OCI-M2 (cell line): ENCODE measurements at regions not wholly inside any gene's neighbourhood (a gene's known extent, or its start where the extent isn't known, plus 50 kb on each side); places are given as distances from the start of the nearest gene placed in this dataset.
"Not testable (repeated sequence)": the region's sequence is repeated elsewhere in the genome, so short reads cannot be mapped to it uniquely, and the experiment has no call there.

Source experiments
- DNase-seq: peaks from one replicate; lab custom pipeline; 2025; ENCODE audit not compliant: unreplicated experiment; lab: John Stamatoyannopoulos, UW

GRCh38 chr4:111230265-111230664 is 607.4 kb upstream of the PITX2 start:
- no peak for DNase-seq

GRCh38 chr4:111231281-111231680 is 608.4 kb upstream of the PITX2 start:
- DNase-seq, result no peak

- DNase-seq, result no peak
Observed at GRCh38 chr4:111234939-111235338, 612.1 kb upstream of the PITX2 start.

- DNase-seq, result no peak
Observed at GRCh38 chr4:111263836-111264235, 641.0 kb upstream of the PITX2 start.

GRCh38 chr4:111266937-111267336 is 644.1 kb upstream of the PITX2 start:
- DNase-seq, result no peak

- no peak for DNase-seq
Observed at GRCh38 chr4:111267786-111268185, 644.9 kb upstream of the PITX2 start.

GRCh38 chr4:111268769-111269414 is 646.0 kb upstream of the PITX2 start:
- DNase-seq, result no peak

- DNase-seq, result no peak
Observed at GRCh38 chr4:111269439-111269838, 646.6 kb upstream of the PITX2 start.

GRCh38 chr4:111274060-111274459 is 651.2 kb upstream of the PITX2 start:
- DNase-seq, result no peak

- DNase-seq, result no peak
Observed at GRCh38 chr4:111274486-111274885, 651.6 kb upstream of the PITX2 start.

GRCh38 chr4:111281219-111281618 is 658.3 kb upstream of the PITX2 start:
- no peak for DNase-seq

GRCh38 chr4:111282035-111282434 is 659.2 kb upstream of the PITX2 start:
- no peak for DNase-seq

- DNase-seq, result no peak
Observed at GRCh38 chr4:111283066-111283677, 660.3 kb upstream of the PITX2 start.

- DNase-seq, result no peak
Observed at GRCh38 chr4:111296466-111296865, 673.6 kb upstream of the PITX2 start.

- no peak for DNase-seq
Observed at GRCh38 chr4:111303806-111304205, 680.9 kb upstream of the PITX2 start.

- DNase-seq, result no peak
Observed at GRCh38 chr4:111323496-111323895, 700.6 kb upstream of the PITX2 start.

- no peak for DNase-seq
Observed at GRCh38 chr4:111323916-111324315, 701.0 kb upstream of the PITX2 start.

GRCh38 chr4:111326450-111326849 is 703.6 kb upstream of the PITX2 start:
- DNase-seq, result no peak

- DNase-seq, result no peak
Observed at GRCh38 chr4:111330786-111331185, 707.9 kb upstream of the PITX2 start.

- DNase-seq, result no peak
Observed at GRCh38 chr4:111334361-111334760, 711.5 kb upstream of the PITX2 start.

GRCh38 chr4:111337186-111337876 is 714.5 kb upstream of the PITX2 start:
- not testable (repeated sequence) for DNase-seq

GRCh38 chr4:111359602-111360001 is 736.7 kb upstream of the PITX2 start:
- no peak for DNase-seq
